GM12878 (cell line): ENCODE measurements at regions not wholly inside any gene's neighbourhood (a gene's known extent, or its start where the extent isn't known, plus 50 kb on each side); places are given as distances from the start of the nearest gene placed in this dataset.

Source experiments
- BCL11A ChIP-seq: IDR thresholded peaks from 2 replicates; pipeline ENCODE4 v1.6.1; 2011; ENCODE audit warnings: low read depth, low read length
- BMI1 ChIP-seq: fragments of 450-650 bp; IDR thresholded peaks from 2 replicates; pipeline ENCODE4 v1.6.1; 2016; ENCODE audit warnings: mild to moderate bottlenecking, moderate library complexity, borderline replicate concordance
- REST ChIP-seq: IDR thresholded peaks from 2 replicates; pipeline ENCODE4 v1.6.1; 2012; ENCODE audit warnings: mild to moderate bottlenecking, low read depth, low read length
- RFX5 ChIP-seq: IDR thresholded peaks from 2 replicates; pipeline ENCODE4 v1.6.1; 2011; ENCODE audit warnings: low read depth, low read length, improper control_type of control experiment
- SIX5 ChIP-seq: IDR thresholded peaks from 2 replicates; pipeline ENCODE4 v1.6.1; 2011; ENCODE audit warnings: mild to moderate bottlenecking, low read depth, low read length, moderate library complexity; ENCODE audit not compliant: severe bottlenecking
- SREBF2 ChIP-seq: IDR thresholded peaks from 2 replicates; pipeline ENCODE4 v1.6.1; 2012; ENCODE audit warnings: mild to moderate bottlenecking, low read length
- SRF ChIP-seq, 2 experiments: IDR thresholded peaks; 2 replicates each; pipeline ENCODE4 v1.6.1; 2011; ENCODE audit warnings: low read depth in 2 of 2, low read length in 2 of 2, mild to moderate bottlenecking in 1 of 2, moderate library complexity in 1 of 2
- YBX1 ChIP-seq: fragments of 450-650 bp; IDR thresholded peaks from 2 replicates; pipeline ENCODE4 v1.6.1; 2016; ENCODE audit warnings: antibody characterized with exemption
- ZBTB33 ChIP-seq: fragments of 450-650 bp; IDR thresholded peaks from 2 replicates; pipeline ENCODE4 v1.6.1; 2017; ENCODE audit warnings: mild to moderate bottlenecking
- TF ChIP-seq, protein P1 (sequence below): fragments of 450-650 bp; IDR thresholded peaks from 2 replicates; pipeline ENCODE4 v1.6.1; 2016; ENCODE audit warnings: mild to moderate bottlenecking
- TF ChIP-seq, protein P2 (sequence below): IDR thresholded peaks from 2 replicates; pipeline ENCODE4 v1.6.1; 2011; ENCODE audit warnings: low read depth, low read length, improper control_type of control experiment, borderline replicate concordance

DNA sequence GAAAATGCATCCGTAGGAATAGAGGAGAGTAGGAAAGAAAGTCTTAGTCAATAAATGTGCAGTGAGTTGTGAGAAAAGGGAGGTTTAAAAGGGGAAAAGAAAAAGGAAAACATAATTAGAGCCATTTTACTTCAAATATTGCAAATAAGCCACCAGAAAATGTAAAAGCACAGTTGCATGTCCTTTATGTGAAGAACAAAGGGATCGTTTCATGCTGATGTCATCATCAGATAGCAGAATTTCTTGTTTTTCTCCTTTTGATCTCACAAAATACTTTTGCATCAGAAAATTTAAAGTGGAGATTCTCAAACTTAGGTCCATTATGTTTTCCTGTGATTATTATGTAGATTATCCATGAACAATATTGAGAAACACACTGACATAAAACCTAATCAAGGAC lies 166.7 kb downstream of the HAO1 start (continued):
- TF ChIP-seq ZBTB33: no peak
- TF ChIP-seq BCL11A: no peak
- no peak for TF ChIP-seq BMI1
- no peak for TF ChIP-seq RFX5
- TF ChIP-seq, protein P1, sequence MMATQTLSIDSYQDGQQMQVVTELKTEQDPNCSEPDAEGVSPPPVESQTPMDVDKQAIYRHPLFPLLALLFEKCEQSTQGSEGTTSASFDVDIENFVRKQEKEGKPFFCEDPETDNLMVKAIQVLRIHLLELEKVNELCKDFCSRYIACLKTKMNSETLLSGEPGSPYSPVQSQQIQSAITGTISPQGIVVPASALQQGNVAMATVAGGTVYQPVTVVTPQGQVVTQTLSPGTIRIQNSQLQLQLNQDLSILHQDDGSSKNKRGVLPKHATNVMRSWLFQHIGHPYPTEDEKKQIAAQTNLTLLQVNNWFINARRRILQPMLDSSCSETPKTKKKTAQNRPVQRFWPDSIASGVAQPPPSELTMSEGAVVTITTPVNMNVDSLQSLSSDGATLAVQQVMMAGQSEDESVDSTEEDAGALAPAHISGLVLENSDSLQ: no peak
- TF ChIP-seq SRF (IDR thresholded peaks at IDR 0.05; ENCODE audit: low read depth in 2 of 2, low read length in 2 of 2): no peak
- no peak for TF ChIP-seq REST
- no peak for TF ChIP-seq SREBF2
- TF ChIP-seq, protein P2, sequence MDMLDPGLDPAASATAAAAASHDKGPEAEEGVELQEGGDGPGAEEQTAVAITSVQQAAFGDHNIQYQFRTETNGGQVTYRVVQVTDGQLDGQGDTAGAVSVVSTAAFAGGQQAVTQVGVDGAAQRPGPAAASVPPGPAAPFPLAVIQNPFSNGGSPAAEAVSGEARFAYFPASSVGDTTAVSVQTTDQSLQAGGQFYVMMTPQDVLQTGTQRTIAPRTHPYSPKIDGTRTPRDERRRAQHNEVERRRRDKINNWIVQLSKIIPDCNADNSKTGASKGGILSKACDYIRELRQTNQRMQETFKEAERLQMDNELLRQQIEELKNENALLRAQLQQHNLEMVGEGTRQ: no peak
- no peak for TF ChIP-seq YBX1
- no peak for TF ChIP-seq SIX5
